Endothelial cell of umbilical vein (primary cell): ENCODE measurements at regions not wholly inside any gene's neighbourhood (a gene's known extent, or its start where the extent isn't known, plus 50 kb on each side); places are given as distances from the start of the nearest gene placed in this dataset.

Experiments used
- CTCF ChIP-seq, 2 donors: IDR thresholded peaks; 1 replicate in 1 of 2; 2 replicates in 1 of 2; pipeline ENCODE4 v1.5.1; 2011; ENCODE audit warnings: low read length in 2 of 2, mild to moderate bottlenecking in 2 of 2, moderate library complexity in 2 of 2, control low read depth in 1 of 2, inconsistent platforms in 1 of 2, low read depth in 1 of 2; ENCODE audit not compliant: insufficient read depth in 1 of 2; ENCODE audit errors: extremely low read depth in 1 of 2
- EZH2 ChIP-seq: IDR thresholded peaks from 2 replicates; pipeline ENCODE4 v1.6.1; 2012; ENCODE audit warnings: borderline replicate concordance, low read depth, mild to moderate bottlenecking, moderate library complexity, low read length, inconsistent platforms; ENCODE audit not compliant: severe bottlenecking
- FOS ChIP-seq: IDR thresholded peaks from 2 replicates; pipeline ENCODE4 v1.6.1; 2011; ENCODE audit warnings: mild to moderate bottlenecking, low read length, moderate library complexity, borderline replicate concordance; ENCODE audit not compliant: insufficient read depth
- GATA2 ChIP-seq: IDR thresholded peaks from 2 replicates; pipeline ENCODE4 v1.7.0; 2011; ENCODE audit warnings: low read depth, mild to moderate bottlenecking, moderate library complexity, mixed read lengths, low read length; ENCODE audit not compliant: insufficient read length, insufficient read depth
- MAX ChIP-seq: IDR thresholded peaks from 2 replicates; pipeline ENCODE4 v1.6.1; 2011; ENCODE audit not compliant: insufficient read depth, insufficient read length
- MYC ChIP-seq: IDR thresholded peaks from one replicate; pipeline ENCODE4 v1.6.1; 2011; ENCODE audit warnings: mild to moderate bottlenecking, low read depth, low read length
- POLR2A ChIP-seq: IDR thresholded peaks from 2 replicates; pipeline ENCODE4 v1.6.1; 2012; ENCODE audit warnings: low read depth, mild to moderate bottlenecking, control low read depth, low read length
- POLR2AphosphoS5 ChIP-seq: IDR thresholded peaks from 2 replicates; pipeline ENCODE4 v1.6.1; 2012; ENCODE audit warnings: low read depth, mild to moderate bottlenecking, control low read depth, low read length, moderate library complexity; ENCODE audit not compliant: insufficient read depth

- no peak for TF ChIP-seq POLR2A
- no peak for TF ChIP-seq POLR2AphosphoS5
- no peak for TF ChIP-seq CTCF (IDR thresholded peaks at IDR 0.05; ENCODE audit: extremely low read depth in 1 of 2, insufficient read depth in 1 of 2, low read depth in 1 of 2, low read length in 2 of 2)
- no peak for TF ChIP-seq EZH2
- TF ChIP-seq FOS = no peak
- TF ChIP-seq MYC = no peak
- TF ChIP-seq MAX = no peak
- no peak for TF ChIP-seq GATA2
Measured at GRCh38 chr4:153844144-153844543, 55.3 kb upstream of the SFRP2 start.
